ENCODE measurements at regions not wholly inside any gene's neighbourhood (a gene's known extent, or its start where the extent isn't known, plus 50 kb on each side); places are given as distances from the start of the nearest gene placed in this dataset.
"Not testable (repeated sequence)": the region's sequence is repeated elsewhere in the genome, so short reads cannot be mapped to it uniquely, and the experiment has no call there.

DNA sequence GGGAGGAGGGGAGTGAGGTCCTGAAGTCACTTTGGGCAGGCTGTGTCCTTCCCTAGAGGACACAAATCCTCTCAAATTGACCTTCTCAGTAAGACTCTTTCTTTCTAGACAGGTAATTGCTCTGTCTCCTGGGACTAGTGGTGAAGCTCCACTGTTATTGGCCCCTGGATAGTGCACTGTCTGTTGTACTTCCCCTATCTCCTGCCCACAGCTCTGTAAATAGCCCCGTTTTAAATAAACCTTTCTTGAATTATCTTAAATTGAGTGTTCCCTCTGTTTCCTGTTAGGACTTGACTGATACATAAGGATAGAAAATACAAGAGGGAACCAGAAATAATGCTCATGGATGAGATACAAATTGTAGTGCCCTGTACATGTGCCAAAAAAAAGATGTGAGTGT, 229.5 kb upstream of the USP24 start:
- Histone ChIP-seq H3K27ac (no peak overlapping the region), H3K4me3 (ENCODE audit: low read depth, low read length) (no peak overlapping the region), H3K36me3 (replicated peaks) (no peaks in the 10 kb centered on the region), H3K27me3 (replicated peaks) (no peaks in the 10 kb centered on the region)
- TF ChIP-seq, protein P1, sequence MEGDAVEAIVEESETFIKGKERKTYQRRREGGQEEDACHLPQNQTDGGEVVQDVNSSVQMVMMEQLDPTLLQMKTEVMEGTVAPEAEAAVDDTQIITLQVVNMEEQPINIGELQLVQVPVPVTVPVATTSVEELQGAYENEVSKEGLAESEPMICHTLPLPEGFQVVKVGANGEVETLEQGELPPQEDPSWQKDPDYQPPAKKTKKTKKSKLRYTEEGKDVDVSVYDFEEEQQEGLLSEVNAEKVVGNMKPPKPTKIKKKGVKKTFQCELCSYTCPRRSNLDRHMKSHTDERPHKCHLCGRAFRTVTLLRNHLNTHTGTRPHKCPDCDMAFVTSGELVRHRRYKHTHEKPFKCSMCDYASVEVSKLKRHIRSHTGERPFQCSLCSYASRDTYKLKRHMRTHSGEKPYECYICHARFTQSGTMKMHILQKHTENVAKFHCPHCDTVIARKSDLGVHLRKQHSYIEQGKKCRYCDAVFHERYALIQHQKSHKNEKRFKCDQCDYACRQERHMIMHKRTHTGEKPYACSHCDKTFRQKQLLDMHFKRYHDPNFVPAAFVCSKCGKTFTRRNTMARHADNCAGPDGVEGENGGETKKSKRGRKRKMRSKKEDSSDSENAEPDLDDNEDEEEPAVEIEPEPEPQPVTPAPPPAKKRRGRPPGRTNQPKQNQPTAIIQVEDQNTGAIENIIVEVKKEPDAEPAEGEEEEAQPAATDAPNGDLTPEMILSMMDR (IDR thresholded peaks at IDR 0.05; ENCODE audit: low read depth, low read length, missing control alignments) = no peak
- DNase-seq = no peak
- in situ Hi-C loops (cut with HindIII; ENCODE audit: low pct_ligation_motif_present, low sequenced_read_pairs) = no loop called here

DNA sequence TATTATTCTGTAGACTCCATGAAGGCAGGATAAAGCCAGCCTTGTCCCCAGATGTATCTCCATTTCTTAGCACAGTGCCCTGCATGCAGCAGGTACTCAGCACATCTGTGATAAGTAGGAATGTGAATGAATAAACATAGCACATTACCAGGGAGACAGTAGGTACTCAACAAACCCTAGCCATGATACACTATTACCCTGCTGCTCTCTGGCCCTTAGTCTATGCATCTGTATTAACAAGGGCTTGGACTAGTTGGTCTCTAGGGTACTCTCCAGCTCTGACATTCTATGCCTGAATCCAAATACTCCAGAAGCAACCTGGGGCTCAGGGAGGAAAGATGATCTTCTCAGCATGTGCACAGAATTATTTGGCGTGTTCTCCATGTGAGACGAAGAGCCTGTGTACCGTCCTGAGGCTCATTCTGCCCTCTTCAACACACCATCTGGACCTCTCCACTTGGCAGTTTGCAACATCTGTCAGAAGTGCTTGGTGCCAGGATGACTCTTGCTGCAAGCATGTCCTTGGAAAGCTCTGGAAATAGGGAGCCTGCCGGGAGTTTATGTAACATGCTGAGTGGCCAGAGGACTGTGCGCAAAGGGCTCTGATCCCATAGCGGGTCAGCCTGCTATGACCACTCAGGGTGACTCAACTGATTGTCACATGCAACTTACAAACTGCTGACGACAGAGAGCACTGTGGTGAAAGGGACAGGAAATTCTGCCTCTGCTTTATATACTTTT, 228.2 kb upstream of the USP24 start:
- in situ Hi-C loops (cut with HindIII; ENCODE audit: low pct_ligation_motif_present, low sequenced_read_pairs) = no loop called here
- peak; percentile 97 for DNase-seq
- peak overlapping the region; percentile 69 for H3K27ac ChIP-seq

DNA sequence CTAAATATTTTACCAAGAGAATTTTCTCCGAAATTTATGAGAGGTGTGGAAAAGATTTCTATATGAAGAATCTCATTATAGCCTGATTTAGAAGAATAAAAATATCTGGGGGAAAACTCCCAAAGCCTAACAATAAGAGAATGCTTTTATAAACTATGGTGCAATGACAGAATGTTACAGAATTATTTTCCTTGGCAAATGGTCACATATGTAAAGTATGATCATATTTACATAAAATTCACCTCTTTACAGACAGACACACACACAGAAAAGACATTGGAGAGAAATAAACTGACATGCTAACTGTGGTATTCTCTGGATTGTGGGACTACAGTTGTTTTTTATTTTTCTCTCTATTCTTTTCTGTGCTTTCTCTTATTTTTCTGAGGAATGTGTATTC, 226.3 kb upstream of the USP24 start:
- in situ Hi-C loops (cut with HindIII; ENCODE audit: low pct_ligation_motif_present, low sequenced_read_pairs) = no loop called here
- no peaks in the 10 kb centered on the region for H3K27me3 ChIP-seq (replicated peaks)
- no peak overlapping the region for H3K27ac ChIP-seq

More for the DNA sequence above, 228.2 kb upstream of the USP24 start:
- Histone ChIP-seq H3K36me3 (replicated peaks) (no peaks in the 10 kb centered on the region), H3K4me3 (ENCODE audit: low read depth, low read length) (no peak overlapping the region), H3K27me3 (replicated peaks) (no peaks in the 10 kb centered on the region)
- TF ChIP-seq, protein P1 (IDR thresholded peaks at IDR 0.05; ENCODE audit: low read depth, low read length, missing control alignments) = no peak

DNA sequence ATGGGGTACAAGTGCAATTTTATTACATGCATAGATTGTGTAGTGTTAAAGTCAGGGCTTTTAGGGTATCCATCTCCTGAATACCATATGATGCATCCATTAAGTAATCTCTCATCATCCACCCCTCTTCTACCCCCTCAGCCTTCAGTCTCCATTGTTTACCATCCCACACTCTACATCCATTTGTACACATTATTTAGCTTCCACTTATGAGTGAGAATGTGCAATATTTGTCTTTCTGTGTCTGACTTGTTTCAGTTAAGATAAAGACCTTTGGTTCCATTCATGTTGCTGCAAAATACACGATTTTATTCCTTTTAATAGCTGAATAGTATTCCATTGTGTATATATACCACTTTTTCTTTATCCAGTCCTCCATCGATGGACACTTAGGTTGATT, 222.5 kb upstream of the USP24 start:
- in situ Hi-C loops (cut with HindIII; ENCODE audit: low pct_ligation_motif_present, low sequenced_read_pairs) = no loop called here
- Histone ChIP-seq H3K27me3 (replicated peaks) (no peaks in the 10 kb centered on the region), H3K27ac (no peak overlapping the region), H3K4me3 (ENCODE audit: low read depth, low read length) (no peak overlapping the region), H3K36me3 (replicated peaks) (no peaks in the 10 kb centered on the region)
- TF ChIP-seq, protein P1 (IDR thresholded peaks at IDR 0.05; ENCODE audit: low read depth, low read length, missing control alignments) = no peak
- DNase-seq = no peak

More for the DNA sequence above, 226.3 kb upstream of the USP24 start:
- TF ChIP-seq, protein P1 (IDR thresholded peaks at IDR 0.05; ENCODE audit: low read depth, low read length, missing control alignments) = no peak
- Histone ChIP-seq H3K4me3 (ENCODE audit: low read depth, low read length) (no peak overlapping the region), H3K36me3 (replicated peaks) (no peaks in the 10 kb centered on the region)
- no peak for DNase-seq

DNA sequence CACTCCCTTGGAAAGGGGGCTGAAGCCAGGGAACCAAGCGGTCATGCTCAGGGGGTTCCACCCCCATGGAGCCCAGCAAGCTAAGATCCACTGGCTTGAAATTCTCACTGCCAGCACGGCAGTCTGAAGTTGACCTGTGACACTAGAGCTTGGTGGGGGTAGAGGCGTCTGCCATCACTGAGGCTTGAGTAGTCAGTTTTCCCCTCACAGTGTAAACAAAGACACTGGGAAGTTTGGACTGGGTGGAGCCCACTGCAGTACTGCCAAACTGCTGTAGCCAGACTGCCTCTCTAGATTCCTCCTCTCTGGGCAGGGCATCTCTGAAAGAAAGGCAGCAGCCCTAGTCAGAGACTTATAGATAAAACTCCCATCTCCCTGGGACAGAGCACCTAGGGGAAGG, 215.6 kb upstream of the USP24 start:
- H3K27me3 ChIP-seq (replicated peaks); H3K4me3 ChIP-seq (ENCODE audit: low read depth, low read length); DNase-seq; H3K36me3 ChIP-seq (replicated peaks); in situ Hi-C loops (cut with HindIII; ENCODE audit: low pct_ligation_motif_present, low sequenced_read_pairs): not testable (repeated sequence)
- H3K27ac ChIP-seq = peak overlapping the region; percentile 71

DNA sequence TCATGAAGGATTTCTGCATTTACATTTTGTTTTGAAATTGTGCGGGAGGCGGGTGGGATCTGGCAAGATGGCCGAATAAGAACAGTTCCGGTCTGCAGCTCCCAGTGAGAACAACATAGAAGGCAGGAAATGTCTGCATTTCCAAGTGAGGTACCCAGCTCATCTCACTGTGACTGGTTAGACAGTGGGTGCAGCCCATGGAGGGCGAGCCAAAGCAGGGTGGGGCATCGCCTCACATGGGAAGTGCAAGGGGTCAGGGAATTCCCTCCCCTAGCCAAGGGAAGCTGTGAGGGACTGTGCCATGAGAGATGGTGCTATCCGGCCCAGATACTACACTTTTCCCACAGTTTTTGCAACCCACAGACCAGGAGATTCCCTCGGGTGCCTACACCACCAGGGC, 215.0 kb upstream of the USP24 start:
- peak overlapping the region; percentile 71 for H3K27ac ChIP-seq
- DNase-seq; H3K4me3 ChIP-seq (ENCODE audit: low read depth, low read length); H3K36me3 ChIP-seq (replicated peaks); H3K27me3 ChIP-seq (replicated peaks); in situ Hi-C loops (cut with HindIII; ENCODE audit: low pct_ligation_motif_present, low sequenced_read_pairs): not testable (repeated sequence)
